ENCODE measurements at regions not wholly inside any gene's neighbourhood (a gene's known extent, or its start where the extent isn't known, plus 50 kb on each side); places are given as distances from the start of the nearest gene placed in this dataset.

GRCh38 chr1:239583536-239583935, 197.2 kb downstream of the CHRM3 start:
- TF ChIP-seq CTCF (IDR thresholded peaks at IDR 0.05 in 8 of 11, conservative IDR thresholded peaks at IDR 0.05 in 3 of 11) (no peak), POLR2A (IDR thresholded peaks at IDR 0.05) (no peak), POLR2AphosphoS5 (IDR thresholded peaks at IDR 0.05) (no peak)
